ENCODE measurements at regions not wholly inside any gene's neighbourhood (a gene's known extent, or its start where the extent isn't known, plus 50 kb on each side); places are given as distances from the start of the nearest gene placed in this dataset.

- Histone ChIP-seq H3K27ac (no peak overlapping the region), H3K36me3 (no peaks in the 10 kb centered on the region), H3K27me3 (no peaks in the 10 kb centered on the region), H3K9me3 (no peaks in the 10 kb centered on the region), H3K4me1 (no peaks in the 10 kb centered on the region), H3K4me3 (no peak overlapping the region)
- DNase-seq (ENCODE audit: low spot score in 2 of 2), result no peak
- intact Hi-C loops (cut with DNase I), result no loop called here
- no peak for TF ChIP-seq CTCF (IDR thresholded peaks at IDR 0.05)
Measured at GRCh38 chr22:22424210-22424800, 84.2 kb downstream of the ZNF280B start.

GRCh38 chr22:22424956-22425355 lies 83.6 kb downstream of the ZNF280B start:
- Histone ChIP-seq H3K36me3 (no peaks in the 10 kb centered on the region), H3K27ac (no peak overlapping the region), H3K4me1 (no peaks in the 10 kb centered on the region), H3K27me3 (no peaks in the 10 kb centered on the region), H3K9me3 (no peaks in the 10 kb centered on the region), H3K4me3 (no peak overlapping the region)
- no peak for DNase-seq (ENCODE audit: low spot score in 2 of 2)
- intact Hi-C loops (cut with DNase I), result no loop called here
- no peak for TF ChIP-seq CTCF (IDR thresholded peaks at IDR 0.05)

- Histone ChIP-seq H3K4me1 (no peaks in the 10 kb centered on the region), H3K4me3 (no peak overlapping the region), H3K9me3 (no peaks in the 10 kb centered on the region), H3K27me3 (no peaks in the 10 kb centered on the region), H3K36me3 (no peaks in the 10 kb centered on the region), H3K27ac (no peak overlapping the region)
- intact Hi-C loops (cut with DNase I), result no loop called here
- no peak for DNase-seq (ENCODE audit: low spot score in 2 of 2)
- no peak for TF ChIP-seq CTCF (IDR thresholded peaks at IDR 0.05)
Measured at GRCh38 chr22:22425356-22425755, 83.2 kb downstream of the ZNF280B start.

- Histone ChIP-seq H3K9me3 (no peaks in the 10 kb centered on the region), H3K27me3 (no peaks in the 10 kb centered on the region), H3K27ac (no peak overlapping the region), H3K4me3 (no peak overlapping the region), H3K36me3 (no peaks in the 10 kb centered on the region), H3K4me1 (no peaks in the 10 kb centered on the region)
- intact Hi-C loops (cut with DNase I), result no loop called here
- no peak for TF ChIP-seq CTCF (IDR thresholded peaks at IDR 0.05)
- no peak for DNase-seq (ENCODE audit: low spot score in 2 of 2)
Measured at GRCh38 chr22:22425783-22426624, 82.5 kb downstream of the ZNF280B start.

GRCh38 chr22:22427542-22428065 lies 80.9 kb downstream of the ZNF280B start:
- H3K4me3 ChIP-seq, result no peak overlapping the region
- no peaks in the 10 kb centered on the region for H3K9me3 ChIP-seq
- H3K4me1 ChIP-seq, result no peaks in the 10 kb centered on the region
- no peaks in the 10 kb centered on the region for H3K27me3 ChIP-seq
- no peaks in the 10 kb centered on the region for H3K36me3 ChIP-seq
- intact Hi-C loops (cut with DNase I), result no loop called here
- no peak overlapping the region for H3K27ac ChIP-seq
- DNase-seq (ENCODE audit: low spot score in 2 of 2), result no peak
- TF ChIP-seq CTCF (IDR thresholded peaks at IDR 0.05), result no peak

Measured in ascending aorta (tissue), 2 donors.